Naive thymus-derived CD4-positive, alpha-beta T cell (primary cell): ENCODE measurements at regions not wholly inside any gene's neighbourhood (a gene's known extent, or its start where the extent isn't known, plus 50 kb on each side); places are given as distances from the start of the nearest gene placed in this dataset.
A peak's percentile ranks its signal among the peaks of the same experiment; 100 is the strongest.

Source experiments
- ATAC-seq: fragments of 150-1000 bp; cut with Tn5 transposase; 2 replicates; pipeline ENCODE4 v1.10.0; 2021; ENCODE audit warnings: mild to moderate bottlenecking, moderate library complexity
- CTCF ChIA-PET: fragments of 350-600 bp; sonication (Branson Sonifier 250); formaldehyde crosslinking; loops from one replicate; lab custom pipeline; 2021; ENCODE audit warnings: antibody characterized with exemption; lab: Charles Lee
- POLR2A ChIA-PET: fragments of 350-600 bp; sonication (Branson Sonifier 250); formaldehyde crosslinking; loops from one replicate; lab custom pipeline; 2021; ENCODE audit warnings: antibody characterized with exemption, inconsistent platforms; lab: Charles Lee
- DNase-seq, 9 donors: peaks; one replicate each; pipeline versions ENCODE4 v3.0.0 to v3.0.0-alpha.2; 2020 to 2022; ENCODE audit warnings: mixed read lengths in 1 of 9
- H3K27ac ChIP-seq: one replicate; pipeline ENCODE4 v1.7.0; 2013; ENCODE audit warnings: mild to moderate bottlenecking, low read depth, low read length, moderate library complexity
- H3K27me3 ChIP-seq, 2 donors: one replicate each; pipeline ENCODE4 v1.7.0; 2013; ENCODE audit warnings: low read length in 2 of 2, mild to moderate bottlenecking in 2 of 2, moderate library complexity in 2 of 2; ENCODE audit not compliant: control insufficient read depth in 2 of 2, insufficient read depth in 2 of 2
- H3K36me3 ChIP-seq, 3 experiments: 1 replicate in 2 of 3; 2 replicates in 1 of 3; pipeline ENCODE4 v1.7.0; 2013; ENCODE audit warnings: low read length in 3 of 3, mild to moderate bottlenecking in 3 of 3, moderate library complexity in 1 of 3; ENCODE audit not compliant: insufficient read depth in 3 of 3, control insufficient read depth in 2 of 3
- H3K4me1 ChIP-seq, 2 donors: one replicate each; pipeline ENCODE4 v1.7.0; 2013; ENCODE audit warnings: low read length in 2 of 2, mild to moderate bottlenecking in 2 of 2, moderate library complexity in 1 of 2; ENCODE audit not compliant: control insufficient read depth in 2 of 2, insufficient read depth in 2 of 2
- H3K4me3 ChIP-seq: 2 replicates; pipeline ENCODE4 v1.7.0; 2013; ENCODE audit warnings: mild to moderate bottlenecking, low read length
- H3K9me3 ChIP-seq, 3 experiments: 1 replicate in 2 of 3; 2 replicates in 1 of 3; pipeline ENCODE4 v1.7.0; 2013; ENCODE audit warnings: low read length in 3 of 3; ENCODE audit not compliant: control insufficient read depth in 2 of 3
- H3K27ac Mint-ChIP-seq, 9 donors: one replicate each; pipeline ENCODE4 v1.8.0; 2020 to 2022; ENCODE audit warnings: mixed read lengths in 9 of 9, mild to moderate bottlenecking in 8 of 9, moderate library complexity in 5 of 9, inconsistent platforms in 2 of 9
- H3K27me3 Mint-ChIP-seq, 5 donors: one replicate each; pipeline ENCODE4 v1.8.0; 2021 to 2022; ENCODE audit warnings: mixed read lengths in 5 of 5, mild to moderate bottlenecking in 1 of 5
- H3K36me3 Mint-ChIP-seq, 5 donors: one replicate each; pipeline ENCODE4 v1.8.0; 2020 to 2022; ENCODE audit warnings: mixed read lengths in 5 of 5, mild to moderate bottlenecking in 3 of 5, inconsistent platforms in 1 of 5
- H3K4me1 Mint-ChIP-seq, 7 donors: one replicate each; pipeline ENCODE4 v1.8.0; 2020 to 2022; ENCODE audit warnings: mixed read lengths in 7 of 7, mild to moderate bottlenecking in 3 of 7, inconsistent platforms in 1 of 7
- H3K4me3 Mint-ChIP-seq, 10 donors: one replicate each; pipeline ENCODE4 v1.8.0; 2020 to 2022; ENCODE audit warnings: mild to moderate bottlenecking in 10 of 10, mixed read lengths in 10 of 10, moderate library complexity in 6 of 10, inconsistent platforms in 2 of 10
- H3K9me3 Mint-ChIP-seq, 11 donors: one replicate each; pipeline ENCODE4 v1.8.0; 2020 to 2022; ENCODE audit warnings: mixed read lengths in 11 of 11, mild to moderate bottlenecking in 4 of 11, inconsistent platforms in 1 of 11, moderate library complexity in 1 of 11
- intact Hi-C, 2 donors: fragments of 100-400 bp; cut with micrococcal nuclease; formaldehyde crosslinking; loops; one replicate each; pipeline ENCODE4 v1.15.1; 2023

- Histone ChIP-seq H3K4me3 (no peak overlapping the region), H3K4me1 (no peaks in the 10 kb centered on the region), H3K27ac (no peak overlapping the region), H3K9me3 (no peaks in the 10 kb centered on the region), H3K36me3 (no peaks in the 10 kb centered on the region), H3K27me3 (no peaks in the 10 kb centered on the region)
- no peak overlapping the region for H3K4me3 Mint-ChIP-seq
- H3K27me3 Mint-ChIP-seq: peaks cover 0 to 7% (median 5%) of the 10 kb centered on the region in 5 donors
- intact Hi-C loops: no loop called here
- H3K36me3 Mint-ChIP-seq: peaks cover 0 to 6% (median 4%) of the 10 kb centered on the region in 5 donors
- POLR2A ChIA-PET: no interaction called here
- H3K27ac Mint-ChIP-seq: no peak overlapping the region
- CTCF ChIA-PET: no interaction called here
- ATAC-seq (no peak), DNase-seq (no peak)
- no peaks in the 10 kb centered on the region for H3K4me1 Mint-ChIP-seq
- peaks cover 4 to 44% (median 16%) of the 10 kb centered on the region in 11 donors for H3K9me3 Mint-ChIP-seq
Measured at GRCh38 chr22:48234011-48234410, 1471.6 kb downstream of the TBC1D22A start.

- Mint-ChIP-seq H3K9me3 (peaks cover 4 to 44% (median 16%) of the 10 kb centered on the region in 11 donors), H3K27me3 (peaks cover 0 to 7% (median 4%) of the 10 kb centered on the region in 5 donors), H3K36me3 (peaks cover 0 to 6% (median 4%) of the 10 kb centered on the region in 5 donors), H3K27ac (no peak overlapping the region), H3K4me3 (no peak overlapping the region), H3K4me1 (no peaks in the 10 kb centered on the region)
- intact Hi-C loops: no loop called here
- Histone ChIP-seq H3K4me3 (no peak overlapping the region), H3K27me3 (no peaks in the 10 kb centered on the region), H3K4me1 (no peaks in the 10 kb centered on the region), H3K36me3 (no peaks in the 10 kb centered on the region), H3K27ac (no peak overlapping the region), H3K9me3 (no peaks in the 10 kb centered on the region)
- DNase-seq: no peak
- ChIA-PET POLR2A (no interaction called here), CTCF (no interaction called here)
- no peak for ATAC-seq
Measured at GRCh38 chr22:48233586-48233985, 1471.1 kb downstream of the TBC1D22A start.

GRCh38 chr22:48228468-48228867 lies 1466.0 kb downstream of the TBC1D22A start:
- ChIA-PET POLR2A (no interaction called here), CTCF (no interaction called here)
- H3K27me3 Mint-ChIP-seq: peaks cover 0 to 12% (median 9%) of the 10 kb centered on the region in 5 donors
- Histone ChIP-seq H3K4me1 (no peaks in the 10 kb centered on the region), H3K27ac (no peak overlapping the region), H3K36me3 (no peaks in the 10 kb centered on the region), H3K27me3 (no peaks in the 10 kb centered on the region), H3K4me3 (no peak overlapping the region), H3K9me3 (no peaks in the 10 kb centered on the region)
- peaks cover 0 to 6% (median 0%) of the 10 kb centered on the region in 5 donors for H3K36me3 Mint-ChIP-seq
- ATAC-seq: no peak
- no peaks in the 10 kb centered on the region for H3K4me1 Mint-ChIP-seq
- no peak for DNase-seq
- peaks cover 0 to 26% (median 10%) of the 10 kb centered on the region in 11 donors for H3K9me3 Mint-ChIP-seq
- H3K27ac Mint-ChIP-seq: peak overlapping the region in 1 of 9 donors; percentile 51
- H3K4me3 Mint-ChIP-seq: no peak overlapping the region
- intact Hi-C loops: no loop called here

- no peak overlapping the region for H3K27ac Mint-ChIP-seq
- Histone ChIP-seq H3K36me3 (no peaks in the 10 kb centered on the region), H3K4me1 (no peaks in the 10 kb centered on the region), H3K4me3 (no peak overlapping the region), H3K27me3 (no peaks in the 10 kb centered on the region), H3K27ac (no peak overlapping the region), H3K9me3 (no peaks in the 10 kb centered on the region)
- DNase-seq (no peak), ATAC-seq (no peak)
- intact Hi-C loops: no loop called here
- ChIA-PET CTCF (no interaction called here), POLR2A (no interaction called here)
- H3K36me3 Mint-ChIP-seq: peaks cover 0 to 4% (median 0%) of the 10 kb centered on the region in 5 donors
- H3K9me3 Mint-ChIP-seq: peaks cover 0 to 19% (median 6%) of the 10 kb centered on the region in 11 donors
- H3K27me3 Mint-ChIP-seq: peaks cover 0 to 12% (median 9%) of the 10 kb centered on the region in 5 donors
- H3K4me3 Mint-ChIP-seq: no peak overlapping the region
- H3K4me1 Mint-ChIP-seq: no peaks in the 10 kb centered on the region
Measured at GRCh38 chr22:48227341-48228018, 1465.0 kb downstream of the TBC1D22A start.

GRCh38 chr22:48226026-48227013 lies 1463.9 kb downstream of the TBC1D22A start:
- no peak for DNase-seq
- Mint-ChIP-seq H3K36me3 (no peaks in the 10 kb centered on the region), H3K9me3 (peaks cover 0 to 7% (median 0%) of the 10 kb centered on the region in 11 donors), H3K27ac (no peak overlapping the region), H3K4me1 (no peaks in the 10 kb centered on the region), H3K27me3 (peaks cover 0 to 12% (median 9%) of the 10 kb centered on the region in 5 donors), H3K4me3 (no peak overlapping the region)
- Histone ChIP-seq H3K27me3 (no peaks in the 10 kb centered on the region), H3K4me1 (no peaks in the 10 kb centered on the region), H3K36me3 (no peaks in the 10 kb centered on the region), H3K9me3 (no peaks in the 10 kb centered on the region), H3K27ac (no peak overlapping the region), H3K4me3 (no peak overlapping the region)
- ATAC-seq: no peak
- intact Hi-C loops: no loop called here
- ChIA-PET CTCF (no interaction called here), POLR2A (no interaction called here)

- Mint-ChIP-seq H3K4me3 (no peak overlapping the region), H3K9me3 (peaks cover 0 to 2% (median 0%) of the 10 kb centered on the region in 11 donors), H3K4me1 (no peaks in the 10 kb centered on the region), H3K27ac (no peak overlapping the region), H3K36me3 (no peaks in the 10 kb centered on the region), H3K27me3 (peaks cover 0 to 12% (median 6%) of the 10 kb centered on the region in 5 donors)
- DNase-seq: no peak
- intact Hi-C loops: no loop called here
- ChIA-PET POLR2A (no interaction called here), CTCF (no interaction called here)
- no peaks in the 10 kb centered on the region for H3K4me1 ChIP-seq
- no peaks in the 10 kb centered on the region for H3K36me3 ChIP-seq
- H3K27ac ChIP-seq: no peak overlapping the region
- no peak for ATAC-seq
- no peaks in the 10 kb centered on the region for H3K27me3 ChIP-seq
- H3K4me3 ChIP-seq: no peak overlapping the region
- no peaks in the 10 kb centered on the region for H3K9me3 ChIP-seq
Measured at GRCh38 chr22:48224332-48224731, 1461.9 kb downstream of the TBC1D22A start.
